ENCODE measurements at regions not wholly inside any gene's neighbourhood (a gene's known extent, or its start where the extent isn't known, plus 50 kb on each side); places are given as distances from the start of the nearest gene placed in this dataset.

GRCh38 chr13:68234274-68234673 is 1004.1 kb upstream of the PCDH9 start:
- TF ChIP-seq EP300 (IDR thresholded peaks at IDR 0.05): no peak
- TF ChIP-seq CTCF (IDR thresholded peaks at IDR 0.05): no peak
